IMR-90 (cell line): ENCODE measurements at regions not wholly inside any gene's neighbourhood (a gene's known extent, or its start where the extent isn't known, plus 50 kb on each side); places are given as distances from the start of the nearest gene placed in this dataset.

Experiments used
- ATAC-seq: fragments of 200-7000 bp; cut with Tn5 transposase; 2 replicates; pipeline ENCODE4 v1.9.1; 2020; ENCODE audit warnings: low read depth, mild to moderate bottlenecking, moderate library complexity
- BruUV-seq: library from RNA; stranded (reverse); fragments of 400-500 nt; replicated peaks from 2 replicates; lab custom pipeline; 2021; lab: Mats Ljungman, UMichigan
- CTCF ChIA-PET: fragments of 300-600 bp; formaldehyde crosslinking; extraction: SDS; loops from one replicate; lab custom pipeline; 2021; ENCODE audit warnings: antibody characterized with exemption; lab: Yijun Ruan, JAX
- POLR2A ChIA-PET: fragments of 300-600 bp; sonication (Branson Sonifier 250); formaldehyde crosslinking; loops from one replicate; lab custom pipeline; 2022; ENCODE audit warnings: antibody characterized with exemption; ENCODE audit not compliant: unreplicated experiment; lab: Charles Lee
- DNase-seq: peaks from one replicate; pipeline ENCODE4 v3.0.0; 2013
- H2AFZ ChIP-seq: replicated peaks from 2 replicates; pipeline ENCODE3; 2013; ENCODE audit warnings: low read length, mild to moderate bottlenecking; ENCODE audit not compliant: poor library complexity
- H2AK5ac ChIP-seq: 2 replicates; pipeline ENCODE4 v1.6.1; 2013; ENCODE audit warnings: low read depth, low read length, inconsistent platforms
- H2AK9ac ChIP-seq: replicated peaks from 2 replicates; pipeline ENCODE3; 2013; ENCODE audit warnings: mild to moderate bottlenecking, low read depth, low read length, moderate library complexity; ENCODE audit not compliant: poor library complexity
- H2BK120ac ChIP-seq: 2 replicates; pipeline ENCODE4 v1.6.1; 2013; ENCODE audit warnings: low read depth, low read length, inconsistent platforms
- H2BK15ac ChIP-seq: 3 replicates; pipeline ENCODE4 v1.6.1; 2013; ENCODE audit warnings: low read depth, low read length, inconsistent platforms
- H2BK20ac ChIP-seq: 2 replicates; pipeline ENCODE4 v1.6.1; 2013; ENCODE audit warnings: low read depth, mild to moderate bottlenecking, inconsistent platforms, low read length, moderate library complexity
- H2BK5ac ChIP-seq: 2 replicates; pipeline ENCODE4 v1.6.1; 2013; ENCODE audit warnings: mild to moderate bottlenecking, low read depth, low read length, inconsistent platforms; ENCODE audit not compliant: poor library complexity, severe bottlenecking
- H3K14ac ChIP-seq: replicated peaks from 2 replicates; pipeline ENCODE4 v1.6.1; 2013; ENCODE audit warnings: low read depth, low read length, inconsistent platforms
- H3K18ac ChIP-seq: 2 replicates; pipeline ENCODE4 v1.6.1; 2013; ENCODE audit warnings: low read depth, low read length, control low read depth
- H3K23ac ChIP-seq: 2 replicates; pipeline ENCODE4 v1.6.1; 2013; ENCODE audit warnings: low read depth, low read length, inconsistent platforms
- H3K27ac ChIP-seq: 2 replicates; pipeline ENCODE4 v1.5.1; 2013; ENCODE audit warnings: mild to moderate bottlenecking, control low read depth, low read length; ENCODE audit not compliant: insufficient read depth
- H3K27me3 ChIP-seq: 2 replicates; pipeline ENCODE4 v1.6.1; 2013; ENCODE audit warnings: low read length; ENCODE audit not compliant: control insufficient read depth, insufficient read depth
- H3K36me3 ChIP-seq: 2 replicates; pipeline ENCODE4 v1.6.1; 2013; ENCODE audit warnings: low read length, mixed read lengths; ENCODE audit not compliant: control insufficient read depth, insufficient read depth
- H3K4ac ChIP-seq: 2 replicates; pipeline ENCODE4 v1.6.1; 2013; ENCODE audit warnings: low read depth, low read length, inconsistent platforms
- H3K4me1 ChIP-seq: 2 replicates; pipeline ENCODE4 v1.6.1; 2013; ENCODE audit warnings: low read length, mixed read lengths; ENCODE audit not compliant: control insufficient read depth, insufficient read depth
- H3K4me2 ChIP-seq: 2 replicates; pipeline ENCODE4 v1.6.1; 2013; ENCODE audit warnings: low read depth, mild to moderate bottlenecking, control low read depth, low read length, moderate library complexity
- H3K4me3 ChIP-seq: 2 replicates; pipeline ENCODE4 v1.5.1; 2013; ENCODE audit warnings: low read depth, mild to moderate bottlenecking, control low read depth, low read length, moderate library complexity; ENCODE audit not compliant: insufficient read depth
- H3K56ac ChIP-seq: 2 replicates; pipeline ENCODE4 v1.6.1; 2013; ENCODE audit warnings: low read length, inconsistent platforms; ENCODE audit not compliant: insufficient read depth; ENCODE audit errors: extremely low read depth
- H3K79me1 ChIP-seq, 2 experiments: 2 replicates each; pipeline ENCODE4 v1.6.1; 2013; ENCODE audit warnings: low read length in 2 of 2, inconsistent platforms in 1 of 2, low read depth in 1 of 2
- H3K9ac ChIP-seq: 2 replicates; pipeline ENCODE4 v1.6.1; 2013; ENCODE audit warnings: low read depth, low read length, control low read depth
- H3K9me1 ChIP-seq: 2 replicates; pipeline ENCODE4 v1.6.1; 2013; ENCODE audit warnings: low read length, inconsistent platforms; ENCODE audit not compliant: insufficient read depth
- H3K9me3 ChIP-seq: 2 replicates; pipeline ENCODE4 v1.6.1; 2013; ENCODE audit warnings: low read length; ENCODE audit not compliant: control insufficient read depth, insufficient read depth
- H4K20me1 ChIP-seq: 2 replicates; pipeline ENCODE4 v1.6.1; 2013; ENCODE audit warnings: low read length, inconsistent platforms; ENCODE audit not compliant: insufficient read depth
- H4K5ac ChIP-seq: 2 replicates; pipeline ENCODE4 v1.6.1; 2013; ENCODE audit warnings: mild to moderate bottlenecking, low read depth, low read length, control low read depth
- H4K8ac ChIP-seq, 2 experiments: 2 replicates each; pipeline ENCODE4 v1.6.1; 2013; ENCODE audit warnings: low read depth in 2 of 2, low read length in 2 of 2, control low read depth in 1 of 2, inconsistent platforms in 1 of 2
- H4K91ac ChIP-seq: 2 replicates; pipeline ENCODE4 v1.6.1; 2013; ENCODE audit warnings: low read depth, low read length, inconsistent platforms; ENCODE audit not compliant: insufficient read depth
- BHLHE40 ChIP-seq: fragments of 150-350 bp; IDR thresholded peaks from 2 replicates; pipeline ENCODE4 v1.6.1; 2016; ENCODE audit warnings: mild to moderate bottlenecking, low read depth, low read length
- CEBPB ChIP-seq: IDR thresholded peaks from 2 replicates; pipeline ENCODE4 v1.6.1; 2012; ENCODE audit warnings: low read depth, low read length, improper control_type of control experiment
- CHD1 ChIP-seq: IDR thresholded peaks from 2 replicates; pipeline ENCODE4 v1.6.1; 2012; ENCODE audit warnings: low read depth, low read length, improper control_type of control experiment
- FOS ChIP-seq: fragments of 150-350 bp; IDR thresholded peaks from 2 replicates; pipeline ENCODE4 v1.6.1; 2016; ENCODE audit warnings: low read depth, low read length
- MAFK ChIP-seq: IDR thresholded peaks from 2 replicates; pipeline ENCODE4 v1.6.1; 2012; ENCODE audit warnings: low read depth, low read length, improper control_type of control experiment
- MAZ ChIP-seq: IDR thresholded peaks from 2 replicates; pipeline ENCODE4 v1.6.1; 2012; ENCODE audit warnings: low read depth, mild to moderate bottlenecking, low read length, improper control_type of control experiment, moderate library complexity, borderline replicate concordance
- MXI1 ChIP-seq: IDR thresholded peaks from 2 replicates; pipeline ENCODE4 v1.6.1; 2012; ENCODE audit warnings: low read depth, mild to moderate bottlenecking, low read length, moderate library complexity, borderline replicate concordance
- NFE2L2 ChIP-seq: fragments of 150-350 bp; IDR thresholded peaks from 2 replicates; pipeline ENCODE4 v1.6.1; 2016; ENCODE audit warnings: low read depth, mild to moderate bottlenecking, low read length
- POLR2A ChIP-seq: IDR thresholded peaks from 2 replicates; pipeline ENCODE4 v1.6.1; 2012; ENCODE audit warnings: mild to moderate bottlenecking, low read depth, low read length
- RCOR1 ChIP-seq: IDR thresholded peaks from 2 replicates; pipeline ENCODE4 v1.6.1; 2012; ENCODE audit warnings: mild to moderate bottlenecking, low read length, improper control_type of control experiment; ENCODE audit not compliant: insufficient replicate concordance
- RFX5 ChIP-seq: IDR thresholded peaks from 2 replicates; pipeline ENCODE4 v1.8.0; 2012; ENCODE audit warnings: low read depth, mild to moderate bottlenecking, low read length, moderate library complexity
- SMC3 ChIP-seq: fragments of 150-350 bp; IDR thresholded peaks from 2 replicates; pipeline ENCODE4 v1.6.1; 2016; ENCODE audit warnings: low read depth, mild to moderate bottlenecking, antibody characterized with exemption, low read length, moderate library complexity
- WGBS, 2 experiments: methylation state at CpG; one replicate each; pipeline versions ENCODE4 v1.1.5 to v1.1.7; 2013; ENCODE audit warnings: missing lambda C conversion rate in 2 of 2; ENCODE audit not compliant: insufficient read length in 1 of 2; ENCODE audit errors: extremely low coverage in 2 of 2; 5-methylcytosine and 5-hydroxymethylcytosine counted together
- dilution Hi-C: fragments of 300-500 bp; cut with HindIII; formaldehyde crosslinking; loops from one replicate; pipeline ENCODE4 v1.14.3; 2018; ENCODE audit warnings: low sequenced_read_pairs; ENCODE audit not compliant: unreplicated experiment
- in situ Hi-C: fragments of 300-500 bp; cut with MboI; formaldehyde crosslinking; loops from 3 replicates; pipeline ENCODE4 v1.14.3; 2019; ENCODE audit warnings: low sequenced_read_pairs, inconsistent platforms, mixed read lengths
- intact Hi-C: fragments of 100-400 bp; cut with micrococcal nuclease; formaldehyde crosslinking; loops from 2 replicates; pipeline ENCODE4 v1.10.0; 2022
- TF ChIP-seq, protein P1 (sequence below): fragments of 150-350 bp; IDR thresholded peaks from 2 replicates; pipeline ENCODE4 v1.6.1; 2016; ENCODE audit warnings: low read depth, mild to moderate bottlenecking, low read length, moderate library complexity, borderline replicate concordance
- TF ChIP-seq, protein P2 (sequence below): fragments of 150-350 bp; IDR thresholded peaks from 2 replicates; pipeline ENCODE4 v1.6.1; 2017; ENCODE audit warnings: mild to moderate bottlenecking, antibody characterized with exemption, low read length, low read depth

DNA sequence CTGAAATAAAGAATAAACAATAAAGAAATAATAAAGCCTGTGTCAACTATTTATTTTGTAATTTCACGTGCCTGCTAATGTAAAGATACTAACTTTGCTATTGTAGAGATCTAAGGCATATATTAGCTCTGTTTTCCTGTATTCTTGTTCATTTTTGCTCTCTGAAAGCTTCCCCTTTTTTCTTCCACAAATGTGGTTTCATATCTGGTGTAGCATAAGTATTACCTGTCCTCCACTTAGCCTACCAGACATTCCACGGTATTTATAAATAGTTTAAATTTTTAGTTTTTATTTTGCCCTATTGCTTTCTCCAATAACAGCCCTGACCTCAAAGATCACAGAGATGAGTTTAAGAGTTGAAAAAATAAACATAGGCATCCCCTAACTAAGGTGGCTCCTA, 92.6 kb upstream of the ATP2B1 start:
- H2AK9ac ChIP-seq = no peak overlapping the region
- BruUV-seq = no TSS peak
- H3K4me3 ChIP-seq = no peak overlapping the region
- no peak overlapping the region for H2BK15ac ChIP-seq
- H4K20me1 ChIP-seq = no peaks in the 10 kb centered on the region
- no peaks in the 10 kb centered on the region for H3K27me3 ChIP-seq
- H3K4ac ChIP-seq = no peak overlapping the region
- no peak overlapping the region for H2BK120ac ChIP-seq
- no peak overlapping the region for H3K18ac ChIP-seq
- POLR2A ChIA-PET = no interaction called here
- intact Hi-C loops (loop anchor here (5.0 kb wide), 1 partner anchor 1294 kb away; no protein-coding TSS in a partner anchor), dilution Hi-C loops (no loop called here), in situ Hi-C loops (no loop called here)
- H2BK5ac ChIP-seq = no peak overlapping the region
- no peak overlapping the region for H3K56ac ChIP-seq
- H3K14ac ChIP-seq = no peak overlapping the region
- H3K9me1 ChIP-seq = no peaks in the 10 kb centered on the region; the same call in 1 of the 2 replicates
- H2AK5ac ChIP-seq = no peak overlapping the region
- no peak overlapping the region for H4K5ac ChIP-seq
- H2AFZ ChIP-seq = no peak overlapping the region
- no peak overlapping the region for H3K4me2 ChIP-seq
- no peak overlapping the region for H4K91ac ChIP-seq
- H3K36me3 ChIP-seq = no peaks in the 10 kb centered on the region
- no peak overlapping the region for H3K27ac ChIP-seq
- WGBS, 2 experiments = no CpG with 5 or more reads among the region's 2 CpGs
- no peak overlapping the region for H3K9ac ChIP-seq
- H3K4me1 ChIP-seq = no peaks in the 10 kb centered on the region
- ATAC-seq = no peak
- TF ChIP-seq, protein P1, sequence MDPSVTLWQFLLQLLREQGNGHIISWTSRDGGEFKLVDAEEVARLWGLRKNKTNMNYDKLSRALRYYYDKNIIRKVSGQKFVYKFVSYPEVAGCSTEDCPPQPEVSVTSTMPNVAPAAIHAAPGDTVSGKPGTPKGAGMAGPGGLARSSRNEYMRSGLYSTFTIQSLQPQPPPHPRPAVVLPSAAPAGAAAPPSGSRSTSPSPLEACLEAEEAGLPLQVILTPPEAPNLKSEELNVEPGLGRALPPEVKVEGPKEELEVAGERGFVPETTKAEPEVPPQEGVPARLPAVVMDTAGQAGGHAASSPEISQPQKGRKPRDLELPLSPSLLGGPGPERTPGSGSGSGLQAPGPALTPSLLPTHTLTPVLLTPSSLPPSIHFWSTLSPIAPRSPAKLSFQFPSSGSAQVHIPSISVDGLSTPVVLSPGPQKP = no peak
- TF ChIP-seq CEBPB (no peak), MXI1 (no peak), NFE2L2 (no peak), SMC3 (no peak), BHLHE40 (no peak), FOS (no peak), RCOR1 (no peak), RFX5 (no peak), POLR2A (no peak), CHD1 (no peak), MAZ (no peak), MAFK (no peak)
- TF ChIP-seq, protein P2, sequence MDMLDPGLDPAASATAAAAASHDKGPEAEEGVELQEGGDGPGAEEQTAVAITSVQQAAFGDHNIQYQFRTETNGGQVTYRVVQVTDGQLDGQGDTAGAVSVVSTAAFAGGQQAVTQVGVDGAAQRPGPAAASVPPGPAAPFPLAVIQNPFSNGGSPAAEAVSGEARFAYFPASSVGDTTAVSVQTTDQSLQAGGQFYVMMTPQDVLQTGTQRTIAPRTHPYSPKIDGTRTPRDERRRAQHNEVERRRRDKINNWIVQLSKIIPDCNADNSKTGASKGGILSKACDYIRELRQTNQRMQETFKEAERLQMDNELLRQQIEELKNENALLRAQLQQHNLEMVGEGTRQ = no peak
- no peak overlapping the region for H2BK20ac ChIP-seq
- DNase-seq = no peak
- CTCF ChIA-PET = no interaction called here
- H3K9me3 ChIP-seq = no peaks in the 10 kb centered on the region
- no peak overlapping the region for H3K23ac ChIP-seq
- no peaks in the 10 kb centered on the region for H3K79me1 ChIP-seq
- no peak overlapping the region for H4K8ac ChIP-seq
